Fibroblast of villous mesenchyme (primary cell): ENCODE measurements at regions not wholly inside any gene's neighbourhood (a gene's known extent, or its start where the extent isn't known, plus 50 kb on each side); places are given as distances from the start of the nearest gene placed in this dataset.
"Not testable (repeated sequence)": the region's sequence is repeated elsewhere in the genome, so short reads cannot be mapped to it uniquely, and the experiment has no call there.

Experiments
- DNase-seq: peaks from one replicate; pipeline ENCODE4 v3.0.0-alpha.2; 2010; ENCODE audit warnings: low read depth
- H3K4me3 ChIP-seq: 2 replicates; pipeline ENCODE4 v1.5.1; 2011; ENCODE audit warnings: low read depth, mild to moderate bottlenecking, low read length
- TF ChIP-seq, protein P1 (sequence below): IDR thresholded peaks from 2 replicates; pipeline ENCODE4 v1.5.1; 2012; ENCODE audit warnings: low read depth, mild to moderate bottlenecking, low read length; ENCODE audit not compliant: insufficient read depth

DNA sequence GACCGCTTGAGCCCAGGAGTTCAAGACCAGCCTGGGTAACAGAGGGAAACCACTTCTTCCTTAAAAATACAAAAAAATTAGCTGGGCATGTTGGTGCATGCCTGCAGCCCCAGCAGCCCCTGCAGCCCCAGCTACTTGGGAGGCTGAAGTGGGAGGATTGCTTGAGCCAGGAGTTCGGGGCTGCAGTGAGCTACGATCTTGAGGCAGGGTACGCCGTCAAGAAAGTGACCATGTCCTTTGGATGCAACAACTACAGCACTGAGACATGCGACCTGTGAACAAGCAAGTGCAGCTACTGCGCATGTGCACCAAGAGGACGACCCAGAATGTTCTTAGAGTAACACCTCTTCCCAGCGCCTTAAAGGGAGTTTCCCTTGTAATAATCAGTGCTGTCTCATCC, 66.6 kb upstream of the ZNF479 start:
- DNase-seq = no peak
- no peak overlapping the region for H3K4me3 ChIP-seq
- TF ChIP-seq, protein P1, sequence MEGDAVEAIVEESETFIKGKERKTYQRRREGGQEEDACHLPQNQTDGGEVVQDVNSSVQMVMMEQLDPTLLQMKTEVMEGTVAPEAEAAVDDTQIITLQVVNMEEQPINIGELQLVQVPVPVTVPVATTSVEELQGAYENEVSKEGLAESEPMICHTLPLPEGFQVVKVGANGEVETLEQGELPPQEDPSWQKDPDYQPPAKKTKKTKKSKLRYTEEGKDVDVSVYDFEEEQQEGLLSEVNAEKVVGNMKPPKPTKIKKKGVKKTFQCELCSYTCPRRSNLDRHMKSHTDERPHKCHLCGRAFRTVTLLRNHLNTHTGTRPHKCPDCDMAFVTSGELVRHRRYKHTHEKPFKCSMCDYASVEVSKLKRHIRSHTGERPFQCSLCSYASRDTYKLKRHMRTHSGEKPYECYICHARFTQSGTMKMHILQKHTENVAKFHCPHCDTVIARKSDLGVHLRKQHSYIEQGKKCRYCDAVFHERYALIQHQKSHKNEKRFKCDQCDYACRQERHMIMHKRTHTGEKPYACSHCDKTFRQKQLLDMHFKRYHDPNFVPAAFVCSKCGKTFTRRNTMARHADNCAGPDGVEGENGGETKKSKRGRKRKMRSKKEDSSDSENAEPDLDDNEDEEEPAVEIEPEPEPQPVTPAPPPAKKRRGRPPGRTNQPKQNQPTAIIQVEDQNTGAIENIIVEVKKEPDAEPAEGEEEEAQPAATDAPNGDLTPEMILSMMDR = no peak

DNA sequence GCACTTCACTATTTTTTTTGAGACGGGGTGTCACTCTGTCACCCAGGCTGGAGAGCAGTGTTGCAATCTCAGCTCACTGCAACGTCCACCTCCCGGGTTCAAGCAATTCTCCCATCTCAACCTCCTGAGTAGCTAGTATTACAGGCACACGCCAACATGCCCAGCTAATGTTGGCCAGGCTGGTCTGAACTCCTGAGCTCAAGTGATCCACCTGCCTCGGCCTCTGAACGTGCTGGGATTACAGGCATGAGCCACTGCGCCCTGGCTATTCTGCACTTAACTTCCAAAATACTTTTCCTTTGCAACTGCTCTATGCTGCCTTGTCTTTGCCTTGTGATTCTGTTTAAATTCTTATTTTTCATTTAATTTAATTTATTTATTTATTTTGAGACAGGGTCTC, 67.0 kb upstream of the ZNF479 start:
- no peak overlapping the region for H3K4me3 ChIP-seq
- DNase-seq = no peak
- TF ChIP-seq, protein P1 = no peak

DNA sequence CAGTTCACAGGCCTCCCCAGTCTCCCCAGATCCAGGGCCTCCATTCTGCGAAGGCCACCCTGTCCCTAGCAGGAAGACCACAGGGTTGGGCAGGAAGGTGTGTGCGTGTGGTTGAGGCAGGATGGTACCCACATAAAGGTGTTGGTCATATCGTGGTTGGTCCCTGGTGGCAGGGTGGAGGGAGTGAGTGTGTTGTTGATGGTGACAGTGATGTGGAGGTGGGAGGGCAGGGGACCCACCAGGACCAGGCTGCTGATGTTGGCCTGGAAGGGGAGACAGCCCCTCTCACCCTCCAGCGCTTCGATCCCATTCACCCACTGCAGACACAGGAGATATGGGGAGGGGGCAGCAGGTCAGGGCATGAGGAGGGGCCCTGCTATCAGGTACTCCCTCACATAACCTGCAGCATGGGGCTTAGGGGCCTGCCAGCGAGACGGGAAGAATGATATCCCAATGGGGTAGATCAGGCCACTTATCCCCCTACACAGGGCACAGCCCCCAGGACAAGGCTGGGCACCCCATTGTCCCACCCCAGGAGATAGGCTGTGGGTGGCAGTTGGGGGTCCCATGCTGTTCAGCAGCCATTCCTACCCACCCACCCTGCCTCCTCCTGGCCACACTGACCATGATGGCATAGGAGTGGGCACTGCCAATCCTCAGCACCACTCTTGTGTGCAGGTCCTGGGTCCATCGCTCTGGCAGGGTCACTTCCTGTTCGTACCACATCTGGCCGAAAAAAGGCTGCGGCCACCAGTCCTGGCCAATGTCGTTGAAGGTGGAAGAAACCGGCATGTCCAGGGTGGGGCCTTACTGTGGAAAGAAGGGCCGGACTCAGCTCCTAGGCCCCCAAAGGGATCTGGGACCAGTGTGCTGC, 69.0 kb upstream of the ZNF479 start:
- TF ChIP-seq, protein P1 = no peak
- no peak for DNase-seq

DNA sequence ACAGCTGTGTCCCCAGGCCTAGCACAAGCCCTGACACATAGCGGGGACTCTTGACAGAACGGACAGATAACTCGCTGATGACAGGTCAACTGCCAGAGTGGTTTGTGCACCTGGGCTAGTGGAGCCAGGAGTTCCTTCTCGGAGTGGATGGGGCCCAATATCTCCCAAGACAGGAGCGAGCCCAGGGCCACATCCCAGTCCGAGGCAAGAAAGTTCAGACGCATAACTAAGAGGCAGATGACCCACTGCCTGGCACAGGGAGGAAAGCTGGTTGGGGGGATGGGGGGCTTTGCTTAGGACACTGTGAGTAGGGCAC, 69.6 kb upstream of the ZNF479 start:
- DNase-seq = no peak
- TF ChIP-seq, protein P1 = no peak
- no peak overlapping the region for H3K4me3 ChIP-seq

More for the DNA sequence above, 69.0 kb upstream of the ZNF479 start:
- H3K4me3 ChIP-seq = no peak overlapping the region

DNA sequence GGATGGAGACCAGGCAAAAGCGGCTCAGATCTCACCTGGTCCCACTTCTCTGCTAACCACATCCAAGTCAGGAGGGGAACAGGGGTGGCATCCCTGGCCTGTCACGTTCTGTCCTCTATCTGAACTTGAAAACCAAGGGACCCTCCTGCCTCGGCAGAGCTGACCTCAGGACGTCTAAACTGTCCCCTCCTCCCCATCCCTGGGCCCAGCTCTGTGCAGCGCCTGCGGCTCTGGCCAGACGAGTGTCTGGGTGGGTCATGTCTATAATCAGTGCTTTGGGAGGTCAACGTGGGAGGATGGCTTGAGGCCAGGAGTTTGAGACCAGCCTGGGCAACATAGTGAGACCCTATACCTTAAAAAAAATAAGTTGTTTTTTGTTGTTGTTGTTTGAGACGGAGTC, 70.0 kb upstream of the ZNF479 start:
- no peak for DNase-seq
- TF ChIP-seq, protein P1 = no peak
- H3K4me3 ChIP-seq = no peak overlapping the region

DNA sequence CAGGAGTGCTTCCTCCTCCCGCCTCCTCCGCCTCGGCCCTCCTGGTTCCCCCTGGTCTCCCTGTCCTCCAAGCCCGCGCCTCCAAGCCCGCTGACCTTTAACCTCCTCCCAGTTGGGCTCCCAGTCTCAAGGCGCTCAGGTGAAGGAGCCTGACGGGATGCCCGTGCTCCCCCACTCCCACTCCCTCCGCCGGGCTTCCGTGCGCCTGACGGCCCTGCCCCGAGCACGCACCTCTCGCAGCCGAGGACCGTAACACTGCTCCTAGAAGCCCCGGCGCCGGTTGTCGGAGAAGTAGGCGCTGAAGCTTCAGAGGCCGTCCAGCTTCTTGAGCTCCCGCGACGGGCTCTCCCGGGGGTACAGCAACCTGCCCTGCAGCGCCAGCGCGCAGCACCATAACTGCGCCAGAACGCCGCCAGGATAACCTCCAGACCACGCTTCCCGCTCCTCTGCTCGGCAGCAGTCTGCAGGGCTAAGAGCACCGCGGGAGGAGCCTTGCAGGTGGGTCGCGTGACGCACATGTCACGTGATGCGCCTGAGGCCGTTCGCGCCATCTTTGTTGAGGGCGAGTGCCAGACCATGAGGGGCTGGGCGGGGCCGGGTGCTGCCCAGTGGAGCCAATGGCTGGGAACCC, 71.0 kb upstream of the ZNF479 start:
- TF ChIP-seq, protein P1 = no peak
- no peak for DNase-seq
- no peak overlapping the region for H3K4me3 ChIP-seq

DNA sequence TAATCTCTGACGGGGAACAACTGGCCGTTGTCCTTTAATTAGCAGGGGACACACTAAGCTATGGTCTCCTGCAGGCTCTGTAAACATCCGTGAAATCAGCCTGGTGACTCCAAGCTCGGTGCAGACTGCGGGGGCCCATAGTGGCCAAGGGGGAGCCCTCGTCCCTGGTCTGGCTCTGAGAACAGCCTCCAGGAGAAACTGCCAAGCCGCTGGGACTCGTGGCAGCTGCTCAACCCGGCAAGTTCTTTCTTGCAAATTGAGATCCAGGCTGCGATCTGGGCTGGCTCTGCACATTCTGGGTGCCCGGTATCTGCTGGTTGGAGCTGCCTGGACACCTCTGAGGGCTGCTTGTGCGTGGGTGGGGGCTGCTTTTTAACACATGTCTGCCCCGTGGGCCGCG, 71.6 kb upstream of the ZNF479 start:
- not testable (repeated sequence) for DNase-seq, H3K4me3 ChIP-seq
